WTC11 (cell line): ENCODE measurements at regions not wholly inside any gene's neighbourhood (a gene's known extent, or its start where the extent isn't known, plus 50 kb on each side); places are given as distances from the start of the nearest gene placed in this dataset.

Source experiments
- ELF4 ChIP-seq: sonication (generic); formaldehyde crosslinking; IDR thresholded peaks from 2 replicates; pipeline ENCODE4 v1.8.1; 2022; ENCODE audit warnings: low read depth, mild to moderate bottlenecking, moderate library complexity, missing genetic modification reagents
- JUN ChIP-seq: sonication (generic); formaldehyde crosslinking; IDR thresholded peaks from 2 replicates; pipeline ENCODE4 v1.8.0; 2023; ENCODE audit warnings: mild to moderate bottlenecking, missing genetic modification reagents
- NR3C1 ChIP-seq: sonication (generic); formaldehyde crosslinking; conservative IDR thresholded peaks from 2 replicates; pipeline ENCODE4 v1.8.1; 2023; ENCODE audit warnings: low read depth, mild to moderate bottlenecking, missing genetic modification reagents
- OVOL2 ChIP-seq: fragments of 250-450 bp; sonication (Bioruptor Pico); IDR thresholded peaks from 2 replicates; pipeline ENCODE4 v1.9.0; 2021; ENCODE audit warnings: mild to moderate bottlenecking, borderline replicate concordance
- TCF7 ChIP-seq: sonication (generic); formaldehyde crosslinking; IDR thresholded peaks from 2 replicates; pipeline ENCODE4 v1.8.0; 2022; ENCODE audit warnings: mild to moderate bottlenecking, low read depth, missing genetic modification reagents, moderate library complexity
- ZBTB21 ChIP-seq: sonication (generic); formaldehyde crosslinking; IDR thresholded peaks from 2 replicates; pipeline ENCODE4 v1.8.1; 2023; ENCODE audit warnings: mild to moderate bottlenecking, missing genetic modification reagents, borderline replicate concordance
- ZNF121 ChIP-seq: sonication (generic); formaldehyde crosslinking; IDR thresholded peaks from 2 replicates; pipeline ENCODE4 v1.8.0; 2023; ENCODE audit warnings: missing genetic modification reagents
- ZNF138 ChIP-seq: sonication (generic); formaldehyde crosslinking; conservative IDR thresholded peaks from 2 replicates; pipeline ENCODE4 v1.8.1; 2022; ENCODE audit warnings: mild to moderate bottlenecking, moderate library complexity, missing genetic modification reagents
- TF ChIP-seq, protein P1 (sequence below): fragments of 200-600 bp; IDR thresholded peaks from 2 replicates; pipeline ENCODE4 v1.8.0; 2022; ENCODE audit warnings: antibody characterized with exemption
- TF ChIP-seq, protein P2 (sequence below): sonication (generic); formaldehyde crosslinking; IDR thresholded peaks from 2 replicates; pipeline ENCODE4 v1.8.1; 2023; ENCODE audit warnings: mild to moderate bottlenecking, missing genetic modification reagents
- TF ChIP-seq, protein P3 (sequence below): sonication (generic); formaldehyde crosslinking; conservative IDR thresholded peaks from 2 replicates; pipeline ENCODE4 v1.8.1; 2022; ENCODE audit warnings: mild to moderate bottlenecking, missing genetic modification reagents
- TF ChIP-seq, protein P4 (sequence below): sonication (generic); formaldehyde crosslinking; IDR thresholded peaks from 2 replicates; pipeline ENCODE4 v1.8.1; 2023; ENCODE audit warnings: mild to moderate bottlenecking, missing genetic modification reagents, borderline replicate concordance
- TF ChIP-seq, protein P5 (sequence below): sonication (generic); formaldehyde crosslinking; IDR thresholded peaks from 2 replicates; pipeline ENCODE4 v1.8.1; 2023; ENCODE audit warnings: mild to moderate bottlenecking, missing genetic modification reagents

DNA sequence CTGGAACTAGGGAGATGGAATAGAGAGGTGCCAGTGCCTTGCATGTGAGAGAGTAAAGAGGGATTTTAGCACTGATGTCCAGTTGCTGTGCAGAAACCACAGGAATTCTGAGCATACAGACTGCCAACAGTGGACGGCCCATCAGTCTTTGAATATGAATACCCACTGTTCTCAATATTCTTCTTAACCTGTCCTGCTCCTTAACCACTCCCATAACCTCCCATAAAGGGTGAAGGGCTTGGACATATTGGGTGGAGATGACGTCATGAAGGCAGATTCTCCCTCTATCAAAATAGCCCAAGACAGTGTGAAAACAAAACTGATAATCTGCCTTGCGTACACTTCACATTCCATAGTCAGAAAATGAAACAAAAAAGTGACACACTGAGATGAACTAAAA is 1313.7 kb upstream of the PABPC4L start:
- TF ChIP-seq, protein P1, sequence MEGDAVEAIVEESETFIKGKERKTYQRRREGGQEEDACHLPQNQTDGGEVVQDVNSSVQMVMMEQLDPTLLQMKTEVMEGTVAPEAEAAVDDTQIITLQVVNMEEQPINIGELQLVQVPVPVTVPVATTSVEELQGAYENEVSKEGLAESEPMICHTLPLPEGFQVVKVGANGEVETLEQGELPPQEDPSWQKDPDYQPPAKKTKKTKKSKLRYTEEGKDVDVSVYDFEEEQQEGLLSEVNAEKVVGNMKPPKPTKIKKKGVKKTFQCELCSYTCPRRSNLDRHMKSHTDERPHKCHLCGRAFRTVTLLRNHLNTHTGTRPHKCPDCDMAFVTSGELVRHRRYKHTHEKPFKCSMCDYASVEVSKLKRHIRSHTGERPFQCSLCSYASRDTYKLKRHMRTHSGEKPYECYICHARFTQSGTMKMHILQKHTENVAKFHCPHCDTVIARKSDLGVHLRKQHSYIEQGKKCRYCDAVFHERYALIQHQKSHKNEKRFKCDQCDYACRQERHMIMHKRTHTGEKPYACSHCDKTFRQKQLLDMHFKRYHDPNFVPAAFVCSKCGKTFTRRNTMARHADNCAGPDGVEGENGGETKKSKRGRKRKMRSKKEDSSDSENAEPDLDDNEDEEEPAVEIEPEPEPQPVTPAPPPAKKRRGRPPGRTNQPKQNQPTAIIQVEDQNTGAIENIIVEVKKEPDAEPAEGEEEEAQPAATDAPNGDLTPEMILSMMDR, result no peak
- TF ChIP-seq JUN (CRISPR knock-in tag) (no peak), ZNF138 (CRISPR knock-in tag) (no peak), NR3C1 (CRISPR knock-in tag) (no peak), ELF4 (CRISPR knock-in tag) (no peak), TCF7 (CRISPR knock-in tag) (no peak), ZBTB21 (CRISPR knock-in tag) (no peak), OVOL2 (no peak), ZNF121 (no peak)
- TF ChIP-seq, protein P2, sequence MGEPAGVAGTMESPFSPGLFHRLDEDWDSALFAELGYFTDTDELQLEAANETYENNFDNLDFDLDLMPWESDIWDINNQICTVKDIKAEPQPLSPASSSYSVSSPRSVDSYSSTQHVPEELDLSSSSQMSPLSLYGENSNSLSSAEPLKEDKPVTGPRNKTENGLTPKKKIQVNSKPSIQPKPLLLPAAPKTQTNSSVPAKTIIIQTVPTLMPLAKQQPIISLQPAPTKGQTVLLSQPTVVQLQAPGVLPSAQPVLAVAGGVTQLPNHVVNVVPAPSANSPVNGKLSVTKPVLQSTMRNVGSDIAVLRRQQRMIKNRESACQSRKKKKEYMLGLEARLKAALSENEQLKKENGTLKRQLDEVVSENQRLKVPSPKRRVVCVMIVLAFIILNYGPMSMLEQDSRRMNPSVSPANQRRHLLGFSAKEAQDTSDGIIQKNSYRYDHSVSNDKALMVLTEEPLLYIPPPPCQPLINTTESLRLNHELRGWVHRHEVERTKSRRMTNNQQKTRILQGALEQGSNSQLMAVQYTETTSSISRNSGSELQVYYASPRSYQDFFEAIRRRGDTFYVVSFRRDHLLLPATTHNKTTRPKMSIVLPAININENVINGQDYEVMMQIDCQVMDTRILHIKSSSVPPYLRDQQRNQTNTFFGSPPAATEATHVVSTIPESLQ (CRISPR knock-in tag), result no peak
- TF ChIP-seq, protein P3, sequence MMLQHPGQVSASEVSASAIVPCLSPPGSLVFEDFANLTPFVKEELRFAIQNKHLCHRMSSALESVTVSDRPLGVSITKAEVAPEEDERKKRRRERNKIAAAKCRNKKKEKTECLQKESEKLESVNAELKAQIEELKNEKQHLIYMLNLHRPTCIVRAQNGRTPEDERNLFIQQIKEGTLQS, result no peak
- TF ChIP-seq, protein P4, sequence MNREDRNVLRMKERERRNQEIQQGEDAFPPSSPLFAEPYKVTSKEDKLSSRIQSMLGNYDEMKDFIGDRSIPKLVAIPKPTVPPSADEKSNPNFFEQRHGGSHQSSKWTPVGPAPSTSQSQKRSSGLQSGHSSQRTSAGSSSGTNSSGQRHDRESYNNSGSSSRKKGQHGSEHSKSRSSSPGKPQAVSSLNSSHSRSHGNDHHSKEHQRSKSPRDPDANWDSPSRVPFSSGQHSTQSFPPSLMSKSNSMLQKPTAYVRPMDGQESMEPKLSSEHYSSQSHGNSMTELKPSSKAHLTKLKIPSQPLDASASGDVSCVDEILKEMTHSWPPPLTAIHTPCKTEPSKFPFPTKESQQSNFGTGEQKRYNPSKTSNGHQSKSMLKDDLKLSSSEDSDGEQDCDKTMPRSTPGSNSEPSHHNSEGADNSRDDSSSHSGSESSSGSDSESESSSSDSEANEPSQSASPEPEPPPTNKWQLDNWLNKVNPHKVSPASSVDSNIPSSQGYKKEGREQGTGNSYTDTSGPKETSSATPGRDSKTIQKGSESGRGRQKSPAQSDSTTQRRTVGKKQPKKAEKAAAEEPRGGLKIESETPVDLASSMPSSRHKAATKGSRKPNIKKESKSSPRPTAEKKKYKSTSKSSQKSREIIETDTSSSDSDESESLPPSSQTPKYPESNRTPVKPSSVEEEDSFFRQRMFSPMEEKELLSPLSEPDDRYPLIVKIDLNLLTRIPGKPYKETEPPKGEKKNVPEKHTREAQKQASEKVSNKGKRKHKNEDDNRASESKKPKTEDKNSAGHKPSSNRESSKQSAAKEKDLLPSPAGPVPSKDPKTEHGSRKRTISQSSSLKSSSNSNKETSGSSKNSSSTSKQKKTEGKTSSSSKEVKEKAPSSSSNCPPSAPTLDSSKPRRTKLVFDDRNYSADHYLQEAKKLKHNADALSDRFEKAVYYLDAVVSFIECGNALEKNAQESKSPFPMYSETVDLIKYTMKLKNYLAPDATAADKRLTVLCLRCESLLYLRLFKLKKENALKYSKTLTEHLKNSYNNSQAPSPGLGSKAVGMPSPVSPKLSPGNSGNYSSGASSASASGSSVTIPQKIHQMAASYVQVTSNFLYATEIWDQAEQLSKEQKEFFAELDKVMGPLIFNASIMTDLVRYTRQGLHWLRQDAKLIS (CRISPR knock-in tag), result no peak
- TF ChIP-seq, protein P5, sequence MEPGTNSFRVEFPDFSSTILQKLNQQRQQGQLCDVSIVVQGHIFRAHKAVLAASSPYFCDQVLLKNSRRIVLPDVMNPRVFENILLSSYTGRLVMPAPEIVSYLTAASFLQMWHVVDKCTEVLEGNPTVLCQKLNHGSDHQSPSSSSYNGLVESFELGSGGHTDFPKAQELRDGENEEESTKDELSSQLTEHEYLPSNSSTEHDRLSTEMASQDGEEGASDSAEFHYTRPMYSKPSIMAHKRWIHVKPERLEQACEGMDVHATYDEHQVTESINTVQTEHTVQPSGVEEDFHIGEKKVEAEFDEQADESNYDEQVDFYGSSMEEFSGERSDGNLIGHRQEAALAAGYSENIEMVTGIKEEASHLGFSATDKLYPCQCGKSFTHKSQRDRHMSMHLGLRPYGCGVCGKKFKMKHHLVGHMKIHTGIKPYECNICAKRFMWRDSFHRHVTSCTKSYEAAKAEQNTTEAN (CRISPR knock-in tag), result no peak
